ENCODE measurements at regions not wholly inside any gene's neighbourhood (a gene's known extent, or its start where the extent isn't known, plus 50 kb on each side); places are given as distances from the start of the nearest gene placed in this dataset.

GRCh38 chrX:39261446-39262147 lies 460.3 kb downstream of the MID1IP1 start (continued):
- TF ChIP-seq POLR3A (IDR thresholded peaks at IDR 0.05; ENCODE audit: borderline replicate concordance, extremely low read depth, insufficient read depth, insufficient read length) = no peak

GRCh38 chrX:39262641-39263040 lies 461.4 kb downstream of the MID1IP1 start:
- Histone ChIP-seq H3K79me2 (ENCODE audit: control insufficient read depth, insufficient read depth, low read length) (no peaks in the 10 kb centered on the region), H3K4me2 (ENCODE audit: insufficient read depth, low read length) (no peak overlapping the region), H3K4me1 (replicated peaks in 1 of 2; ENCODE audit: control insufficient read depth in 2 of 2, insufficient read depth in 2 of 2, low read length in 2 of 2) (peaks cover 0 to 2% of the 10 kb centered on the region in 2 experiments; a peak in 3 of 5 replicates), H3K36me3 (ENCODE audit: control insufficient read depth, insufficient read depth, low read length) (no peaks in the 10 kb centered on the region), H3K27ac (ENCODE audit: extremely low read depth, low read depth, low read length) (no peak overlapping the region), H3K4me3 (no peak overlapping the region), H2AFZ (ENCODE audit: low read depth, low read length) (no peak overlapping the region), H3K9me1 (ENCODE audit: control insufficient read depth, insufficient read depth, low read length) (no peaks in the 10 kb centered on the region), H3K9ac (ENCODE audit: insufficient read depth in 1 of 2, low read depth in 2 of 2, low read length in 2 of 2) (no peak overlapping the region), H4K20me1 (replicated peaks; ENCODE audit: control insufficient read depth, insufficient read depth, low read length) (no peaks in the 10 kb centered on the region), H3K27me3 (ENCODE audit: control insufficient read depth in 2 of 2, insufficient read depth in 2 of 2, low read length in 2 of 2) (no peaks in the 10 kb centered on the region), H3K9me3 (replicated peaks; ENCODE audit: control insufficient read depth, insufficient read depth, low read depth, low read length) (no peaks in the 10 kb centered on the region)
- TF ChIP-seq ZNF655 (CRISPR knock-in tag; IDR thresholded peaks at IDR 0.05) (no peak), SMAD2 (IDR thresholded peaks at IDR 0.05; ENCODE audit: low read depth, low read length) (no peak), ZBTB26 (CRISPR knock-in tag; IDR thresholded peaks at IDR 0.05) (no peak), SNIP1 (IDR thresholded peaks at IDR 0.05; ENCODE audit: low read depth) (no peak), SRF (CRISPR knock-in tag; IDR thresholded peaks at IDR 0.05) (no peak), OTX1 (CRISPR knock-in tag; IDR thresholded peaks at IDR 0.05) (no peak), TEAD4 (IDR thresholded peaks at IDR 0.05; ENCODE audit: low read length) (no peak), TEAD4 (CRISPR knock-in tag; IDR thresholded peaks at IDR 0.05; ENCODE audit: borderline replicate concordance) (no peak), PRDM10 (IDR thresholded peaks at IDR 0.05; ENCODE audit: partially characterized antibody) (no peak), HCFC1 (IDR thresholded peaks at IDR 0.05; ENCODE audit: low read depth, low read length) (no peak)
- BruUV-seq (replicated peaks) = no TSS peak
- POLR2A ChIA-PET = no interaction called here
- CTCF ChIA-PET (ENCODE audit: low intra/inter-chr PET ratio) = no interaction called here
- intact Hi-C loops (cut with micrococcal nuclease) (loop anchor here (5.0 kb wide), 1 partner anchor 185 kb away; no protein-coding TSS in a partner anchor), in situ Hi-C loops (cut with MboI) (no loop called here)
- no peak for FAIRE-seq
- 50% methylated on average over 2 of the region's 2 CpGs for WGBS (ENCODE audit: insufficient coverage, low coverage, missing lambda C conversion rate)
- no peak for DNase-seq (ENCODE audit: extremely low read depth in 1 of 4, low spot score in 3 of 4)
- no peak for ATAC-seq
